ENCODE measurements at regions not wholly inside any gene's neighbourhood (a gene's known extent, or its start where the extent isn't known, plus 50 kb on each side); places are given as distances from the start of the nearest gene placed in this dataset.

DNA sequence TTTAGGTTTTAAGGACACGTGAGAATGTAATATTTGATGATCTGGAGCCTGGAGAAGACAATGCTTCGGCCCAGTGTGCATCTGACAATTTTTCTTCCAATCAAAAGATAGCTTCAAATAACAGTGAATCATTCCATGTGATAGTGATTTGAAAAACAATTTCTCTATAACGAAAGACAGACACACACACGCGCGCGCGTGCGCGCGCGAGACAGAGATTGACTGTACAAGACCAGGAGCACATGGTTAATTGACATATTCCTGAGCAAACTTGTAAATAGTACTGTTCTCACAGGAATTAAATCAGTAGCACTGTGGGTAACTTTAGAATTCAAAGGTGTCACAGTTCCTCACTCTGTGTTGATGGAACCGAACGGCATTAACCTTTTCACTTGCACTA, 287.5 kb upstream of the LMO3 start:
- Histone ChIP-seq H3K4me3 (no peak overlapping the region), H3K4me1 (no peaks in the 10 kb centered on the region), H3K9me3 (peaks cover 0 to 14% of the 10 kb centered on the region in 2 donors), H3K36me3 (no peaks in the 10 kb centered on the region), H3K27ac (no peak overlapping the region), H3K27me3 (no peaks in the 10 kb centered on the region)
- DNase-seq (ENCODE audit: low spot score) = no peak
- TF ChIP-seq, protein P1, sequence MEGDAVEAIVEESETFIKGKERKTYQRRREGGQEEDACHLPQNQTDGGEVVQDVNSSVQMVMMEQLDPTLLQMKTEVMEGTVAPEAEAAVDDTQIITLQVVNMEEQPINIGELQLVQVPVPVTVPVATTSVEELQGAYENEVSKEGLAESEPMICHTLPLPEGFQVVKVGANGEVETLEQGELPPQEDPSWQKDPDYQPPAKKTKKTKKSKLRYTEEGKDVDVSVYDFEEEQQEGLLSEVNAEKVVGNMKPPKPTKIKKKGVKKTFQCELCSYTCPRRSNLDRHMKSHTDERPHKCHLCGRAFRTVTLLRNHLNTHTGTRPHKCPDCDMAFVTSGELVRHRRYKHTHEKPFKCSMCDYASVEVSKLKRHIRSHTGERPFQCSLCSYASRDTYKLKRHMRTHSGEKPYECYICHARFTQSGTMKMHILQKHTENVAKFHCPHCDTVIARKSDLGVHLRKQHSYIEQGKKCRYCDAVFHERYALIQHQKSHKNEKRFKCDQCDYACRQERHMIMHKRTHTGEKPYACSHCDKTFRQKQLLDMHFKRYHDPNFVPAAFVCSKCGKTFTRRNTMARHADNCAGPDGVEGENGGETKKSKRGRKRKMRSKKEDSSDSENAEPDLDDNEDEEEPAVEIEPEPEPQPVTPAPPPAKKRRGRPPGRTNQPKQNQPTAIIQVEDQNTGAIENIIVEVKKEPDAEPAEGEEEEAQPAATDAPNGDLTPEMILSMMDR (IDR thresholded peaks at IDR 0.05) = no peak

DNA sequence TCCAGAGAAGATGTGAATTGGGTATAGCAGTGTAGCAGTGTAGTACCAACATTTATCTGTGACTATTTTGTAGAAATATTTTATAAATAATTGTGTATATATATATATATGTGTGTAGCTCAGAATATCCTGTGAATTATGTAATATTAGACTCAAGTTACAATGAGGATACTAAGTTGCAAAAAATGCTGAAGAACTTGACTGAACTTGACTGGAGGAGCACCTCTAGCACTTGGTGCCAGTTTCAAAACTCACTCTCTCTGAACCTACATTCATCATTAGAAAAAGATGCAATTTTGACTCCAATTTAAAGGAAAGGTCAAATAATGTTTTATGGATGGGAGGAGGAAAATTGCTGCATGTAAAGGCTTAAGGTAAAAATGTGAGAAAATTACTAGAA, 285.7 kb upstream of the LMO3 start:
- TF ChIP-seq, protein P1 (IDR thresholded peaks at IDR 0.05) = no peak
- Histone ChIP-seq H3K4me3 (no peak overlapping the region), H3K27me3 (no peaks in the 10 kb centered on the region), H3K4me1 (no peaks in the 10 kb centered on the region), H3K27ac (no peak overlapping the region), H3K9me3 (peaks cover 0 to 14% of the 10 kb centered on the region in 2 donors), H3K36me3 (no peaks in the 10 kb centered on the region)
- no peak for DNase-seq (ENCODE audit: low spot score)

DNA sequence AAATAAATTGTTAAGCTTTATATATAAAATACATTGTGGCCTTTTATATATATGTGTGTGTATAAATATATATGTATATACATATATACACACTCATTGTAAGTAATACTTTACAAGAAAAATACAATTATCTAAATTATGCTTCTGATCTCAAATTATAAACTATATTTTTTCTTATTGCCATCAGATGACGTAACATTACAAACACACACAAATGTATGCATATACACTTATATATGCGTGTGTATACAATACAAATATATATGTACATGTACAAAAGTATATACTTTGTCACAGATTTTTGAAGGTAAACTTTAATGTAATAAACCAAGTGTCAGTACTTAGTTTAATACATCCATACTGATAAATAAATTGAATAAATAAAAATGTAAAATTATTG, 278.9 kb upstream of the LMO3 start:
- Histone ChIP-seq H3K4me1 (no peaks in the 10 kb centered on the region), H3K4me3 (no peak overlapping the region), H3K36me3 (no peaks in the 10 kb centered on the region), H3K27me3 (no peaks in the 10 kb centered on the region), H3K27ac (no peak overlapping the region), H3K9me3 (peaks cover 0 to 9% of the 10 kb centered on the region in 2 donors)
- TF ChIP-seq, protein P1 (IDR thresholded peaks at IDR 0.05) = no peak
- DNase-seq (ENCODE audit: low spot score) = no peak

DNA sequence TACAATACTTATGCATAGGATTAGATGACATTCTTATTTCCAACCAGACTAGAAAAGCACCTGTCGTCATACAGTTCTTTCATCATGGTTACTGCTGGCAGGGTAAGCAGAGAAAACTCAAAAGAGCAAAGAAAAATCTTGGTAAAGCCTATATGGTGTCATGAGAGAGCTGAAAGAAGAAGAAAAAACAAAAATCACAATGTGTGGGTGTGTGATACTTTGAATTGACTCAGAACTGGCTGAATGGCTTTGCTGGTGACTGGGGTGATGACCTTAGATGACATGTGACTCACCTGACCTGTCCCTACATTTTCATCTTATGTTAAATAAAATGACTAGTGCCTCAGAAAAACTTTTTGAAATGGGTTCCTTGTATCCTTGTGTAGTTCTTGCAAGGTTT, 278.1 kb upstream of the LMO3 start:
- TF ChIP-seq, protein P1 (IDR thresholded peaks at IDR 0.05) = no peak
- no peak for DNase-seq (ENCODE audit: low spot score)
- Histone ChIP-seq H3K36me3 (no peaks in the 10 kb centered on the region), H3K27ac (no peak overlapping the region), H3K4me1 (no peaks in the 10 kb centered on the region), H3K9me3 (peaks cover 0 to 1% of the 10 kb centered on the region in 2 donors), H3K27me3 (no peaks in the 10 kb centered on the region), H3K4me3 (no peak overlapping the region)

GRCh38 chr12:16881986-16882570, 276.1 kb upstream of the LMO3 start:
- Histone ChIP-seq H3K9me3 (no peaks in the 10 kb centered on the region), H3K27me3 (no peaks in the 10 kb centered on the region), H3K36me3 (no peaks in the 10 kb centered on the region), H3K4me3 (no peak overlapping the region), H3K27ac (no peak overlapping the region), H3K4me1 (no peaks in the 10 kb centered on the region)
- DNase-seq (ENCODE audit: low spot score) = no peak
- TF ChIP-seq, protein P1 (IDR thresholded peaks at IDR 0.05) = no peak

DNA sequence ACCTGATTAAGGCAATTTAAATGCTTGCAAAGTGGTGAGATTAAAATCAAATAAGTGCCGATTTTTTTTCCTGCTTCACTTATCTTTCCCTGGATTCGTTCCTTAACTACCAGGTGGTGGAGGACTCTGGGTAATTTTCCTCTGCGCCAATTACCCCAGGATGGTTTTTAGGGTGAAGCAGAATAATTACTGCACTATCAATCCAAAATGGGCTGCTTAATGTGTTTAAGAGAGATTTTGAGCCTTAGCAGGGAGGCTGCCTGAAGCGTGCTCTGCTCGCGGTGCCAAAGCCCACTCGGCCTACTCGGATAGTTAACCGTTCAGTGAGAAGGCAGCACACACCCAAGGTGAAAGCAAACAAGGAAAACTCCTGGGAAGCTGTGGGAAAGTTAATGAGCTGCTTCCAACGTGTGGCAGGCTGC, 274.9 kb upstream of the LMO3 start:
- no peak overlapping the region for H3K4me3 ChIP-seq
- H3K27ac ChIP-seq = no peak overlapping the region
- H3K27me3 ChIP-seq = no peaks in the 10 kb centered on the region
- H3K36me3 ChIP-seq = no peaks in the 10 kb centered on the region
- H3K9me3 ChIP-seq = no peaks in the 10 kb centered on the region
- TF ChIP-seq, protein P1 (IDR thresholded peaks at IDR 0.05) = no peak
- DNase-seq (ENCODE audit: low spot score) = no peak
- no peaks in the 10 kb centered on the region for H3K4me1 ChIP-seq
